Choroid plexus epithelial cell (primary cell): ENCODE measurements at regions not wholly inside any gene's neighbourhood (a gene's known extent, or its start where the extent isn't known, plus 50 kb on each side); places are given as distances from the start of the nearest gene placed in this dataset.
"Not testable (repeated sequence)": the region's sequence is repeated elsewhere in the genome, so short reads cannot be mapped to it uniquely, and the experiment has no call there.

Experiments used
- DNase-seq: peaks from one replicate; pipeline ENCODE4 v3.0.0-alpha.2; 2010; ENCODE audit warnings: low read depth
- H3K4me3 ChIP-seq: 2 replicates; pipeline ENCODE4 v1.5.1; 2011; ENCODE audit warnings: low read depth, mild to moderate bottlenecking, control low read depth, low read length, moderate library complexity
- TF ChIP-seq, protein P1 (sequence below): conservative IDR thresholded peaks from 2 replicates; pipeline ENCODE4 v1.5.1; 2011; ENCODE audit warnings: low read depth, mild to moderate bottlenecking, control low read depth, inconsistent platforms, low read length, moderate library complexity

DNA sequence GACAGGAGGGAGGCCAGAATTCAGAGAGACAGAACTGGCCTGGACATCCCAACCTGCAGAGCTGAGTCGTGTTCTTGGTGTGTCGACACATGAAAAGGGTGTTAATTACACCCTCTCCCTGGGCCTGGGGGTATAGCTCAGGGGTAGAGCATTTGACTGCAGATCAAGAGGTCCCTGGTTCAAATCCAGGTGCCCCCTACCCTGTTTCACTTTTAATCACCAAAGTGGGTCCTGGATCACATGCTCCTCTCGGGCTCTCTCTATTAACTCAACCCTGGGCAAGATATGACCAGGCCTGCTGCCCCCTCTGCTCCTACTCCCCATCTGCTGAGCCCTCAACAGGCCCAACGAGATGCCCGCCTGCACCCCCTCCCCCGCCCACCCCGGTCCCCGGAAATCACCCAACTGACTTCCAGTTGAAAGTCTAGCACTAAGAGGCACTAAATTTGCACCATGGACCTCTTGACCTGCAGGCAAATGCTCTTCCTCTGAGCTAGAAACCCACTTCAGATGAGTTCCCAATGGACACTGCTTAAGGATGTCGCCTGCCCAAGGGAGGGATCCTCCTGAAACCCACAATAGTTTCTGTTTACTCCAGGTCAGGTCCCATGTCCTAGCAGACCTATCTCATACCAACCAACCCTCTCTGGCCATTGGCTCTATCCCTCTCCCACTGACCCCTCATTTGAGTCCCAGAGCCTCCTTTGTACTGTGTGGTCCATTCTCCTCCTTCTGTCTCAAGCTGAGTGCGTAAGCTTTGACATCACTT lies 137.6 kb downstream of the ZNF467 start:
- DNase-seq: no peak
- TF ChIP-seq, protein P1, sequence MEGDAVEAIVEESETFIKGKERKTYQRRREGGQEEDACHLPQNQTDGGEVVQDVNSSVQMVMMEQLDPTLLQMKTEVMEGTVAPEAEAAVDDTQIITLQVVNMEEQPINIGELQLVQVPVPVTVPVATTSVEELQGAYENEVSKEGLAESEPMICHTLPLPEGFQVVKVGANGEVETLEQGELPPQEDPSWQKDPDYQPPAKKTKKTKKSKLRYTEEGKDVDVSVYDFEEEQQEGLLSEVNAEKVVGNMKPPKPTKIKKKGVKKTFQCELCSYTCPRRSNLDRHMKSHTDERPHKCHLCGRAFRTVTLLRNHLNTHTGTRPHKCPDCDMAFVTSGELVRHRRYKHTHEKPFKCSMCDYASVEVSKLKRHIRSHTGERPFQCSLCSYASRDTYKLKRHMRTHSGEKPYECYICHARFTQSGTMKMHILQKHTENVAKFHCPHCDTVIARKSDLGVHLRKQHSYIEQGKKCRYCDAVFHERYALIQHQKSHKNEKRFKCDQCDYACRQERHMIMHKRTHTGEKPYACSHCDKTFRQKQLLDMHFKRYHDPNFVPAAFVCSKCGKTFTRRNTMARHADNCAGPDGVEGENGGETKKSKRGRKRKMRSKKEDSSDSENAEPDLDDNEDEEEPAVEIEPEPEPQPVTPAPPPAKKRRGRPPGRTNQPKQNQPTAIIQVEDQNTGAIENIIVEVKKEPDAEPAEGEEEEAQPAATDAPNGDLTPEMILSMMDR: no peak
- H3K4me3 ChIP-seq: no peak overlapping the region

DNA sequence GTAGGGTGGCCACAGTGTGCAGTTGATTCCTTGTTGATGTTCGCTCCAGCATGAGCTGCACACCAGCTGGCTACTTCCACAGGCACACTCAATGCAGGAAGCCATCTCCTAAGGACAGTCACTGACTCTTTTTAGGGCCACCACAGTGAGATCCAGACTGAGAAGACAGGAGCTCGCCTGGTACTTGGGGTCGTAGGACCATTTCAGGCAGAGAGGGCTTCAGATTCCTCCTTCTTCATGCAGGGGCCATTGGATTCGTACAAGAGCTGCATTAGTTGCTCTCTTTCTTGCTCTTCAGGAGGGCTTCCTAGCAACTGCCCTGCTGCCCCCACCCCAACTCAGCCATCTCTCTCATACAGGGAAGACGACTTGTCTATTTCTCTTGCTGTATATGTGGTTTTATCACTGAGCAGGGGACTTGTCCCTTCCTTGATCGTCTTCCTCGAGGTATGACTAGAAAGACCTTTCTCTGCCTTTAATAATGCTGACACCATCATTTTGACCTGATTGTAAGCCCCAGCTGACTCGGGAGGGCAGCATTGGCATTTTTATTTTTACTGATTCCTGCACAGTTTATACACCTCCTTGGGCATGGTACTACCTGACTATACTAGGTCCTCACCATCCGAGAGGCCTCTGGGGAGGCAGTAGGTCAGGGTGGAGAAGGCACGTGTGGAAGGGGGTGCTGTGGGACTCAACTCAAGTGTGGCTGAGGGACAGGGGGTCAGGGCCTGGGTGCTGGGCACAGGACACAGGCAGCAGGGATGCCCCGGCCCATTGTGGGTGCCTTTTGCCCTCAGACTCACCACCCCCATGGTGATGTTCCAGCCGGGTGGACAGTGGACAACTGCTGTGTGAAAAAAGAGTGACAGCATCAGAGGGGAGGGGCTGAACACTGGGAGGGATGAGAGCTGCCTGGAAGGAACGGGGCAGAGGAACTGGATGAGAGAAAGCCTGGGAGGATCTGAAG lies 136.7 kb upstream of the ZNF746 start:
- DNase-seq: no peak

DNA sequence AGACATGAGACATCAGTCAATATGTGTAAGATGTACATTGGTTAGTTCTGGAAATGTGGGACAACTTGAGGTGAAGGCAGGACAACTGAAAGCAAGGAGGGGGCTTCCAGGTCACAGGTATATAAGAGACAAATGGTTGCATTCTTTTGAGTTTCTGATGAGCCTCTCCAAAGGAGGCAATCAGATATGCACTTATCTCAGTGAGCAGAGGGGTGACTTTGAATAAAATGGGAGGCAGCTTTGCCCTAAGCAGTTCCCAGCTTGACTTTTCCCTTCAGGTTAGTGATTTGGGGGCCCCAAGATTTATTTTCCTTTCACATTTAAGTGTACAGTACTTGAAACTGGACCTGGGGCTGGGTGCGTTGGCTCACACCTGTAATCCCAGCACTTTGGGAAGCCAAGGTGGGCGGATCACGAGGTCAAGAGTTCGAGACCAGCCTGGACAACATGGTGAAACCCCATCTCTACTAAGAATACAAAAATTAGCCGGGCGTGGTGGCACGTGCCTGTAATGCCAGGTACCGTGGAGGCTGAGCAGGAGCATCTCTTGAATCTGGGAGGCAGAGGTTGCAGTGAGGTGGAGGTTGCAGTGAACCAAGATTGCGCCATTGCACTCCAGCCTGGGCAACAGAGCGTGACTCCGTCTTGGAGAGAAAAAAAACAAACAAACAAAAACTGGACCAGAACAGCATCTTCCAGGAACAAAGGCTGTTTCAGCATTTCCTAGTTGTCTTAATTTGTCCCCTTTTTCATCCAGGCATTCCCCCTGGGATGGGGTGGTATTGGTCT lies 130.9 kb upstream of the ZNF746 start:
- DNase-seq, H3K4me3 ChIP-seq: not testable (repeated sequence)

More for the DNA sequence above, 136.7 kb upstream of the ZNF746 start:
- TF ChIP-seq, protein P1: no peak
- no peak overlapping the region for H3K4me3 ChIP-seq

DNA sequence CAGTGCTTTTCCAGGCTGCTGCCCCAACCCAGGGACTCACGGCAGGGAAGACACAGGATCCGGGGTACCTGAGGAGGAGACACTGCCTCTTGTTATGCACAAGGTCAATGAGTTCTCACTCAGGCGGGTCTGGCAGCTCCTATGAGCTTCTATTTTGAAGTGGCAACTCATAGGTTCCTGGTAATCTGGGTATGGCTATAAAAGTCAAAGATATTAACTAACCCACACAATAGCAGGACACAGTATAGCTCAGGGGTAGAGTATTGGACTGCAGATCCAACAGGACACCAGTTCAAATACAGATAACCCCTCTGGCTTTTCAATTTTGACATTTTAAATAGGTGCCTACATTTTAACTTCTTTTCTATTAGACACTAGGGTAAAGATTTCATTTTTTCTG lies 130.3 kb upstream of the ZNF746 start:
- no peak overlapping the region for H3K4me3 ChIP-seq
- TF ChIP-seq, protein P1: no peak
- no peak for DNase-seq

DNA sequence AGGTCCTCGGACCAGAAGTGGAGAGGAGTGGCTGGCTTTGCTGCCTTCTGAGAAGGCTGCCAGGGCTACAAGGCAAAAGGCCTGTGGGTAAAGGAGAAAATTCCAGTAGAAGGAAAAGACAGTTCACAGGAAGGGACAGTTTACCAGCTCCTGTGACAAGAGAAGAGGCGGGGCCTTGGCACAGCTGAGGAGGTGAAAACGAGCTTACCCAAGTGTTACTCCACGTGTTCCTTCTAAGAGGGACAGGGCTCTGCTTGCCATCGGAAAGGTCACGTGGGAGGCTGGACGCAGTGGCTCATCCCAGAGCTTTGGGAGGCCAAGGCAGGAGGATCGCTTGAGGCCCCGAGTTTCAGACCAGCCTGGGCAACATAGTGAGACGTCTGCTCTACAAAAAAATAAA lies 129.4 kb upstream of the ZNF746 start:
- no peak overlapping the region for H3K4me3 ChIP-seq
- no peak for DNase-seq
- TF ChIP-seq, protein P1: no peak

DNA sequence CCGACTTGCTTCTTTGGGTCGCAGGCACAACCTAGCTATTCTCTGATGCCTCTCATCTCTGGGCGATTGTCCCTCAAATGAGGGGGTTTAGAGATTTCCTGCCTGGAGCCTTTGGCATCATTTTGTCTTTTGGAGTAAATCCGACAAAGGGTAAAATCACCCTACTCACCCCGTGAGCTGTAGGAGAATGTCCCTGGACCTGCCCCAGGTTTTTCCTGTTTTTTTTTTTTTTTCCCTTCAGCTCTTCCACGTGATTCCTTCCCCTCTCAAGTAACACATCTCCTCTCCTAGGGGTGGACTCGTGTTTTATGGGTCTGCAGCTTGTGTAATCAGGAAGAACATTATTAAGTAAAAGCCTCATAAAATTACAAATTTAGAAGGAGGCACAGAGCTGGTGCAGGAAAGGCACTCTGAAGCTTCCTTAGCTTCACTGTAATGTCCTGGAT lies 128.4 kb upstream of the ZNF746 start:
- no peak overlapping the region for H3K4me3 ChIP-seq
- peak; percentile 26 for DNase-seq
- TF ChIP-seq, protein P1: no peak

DNA sequence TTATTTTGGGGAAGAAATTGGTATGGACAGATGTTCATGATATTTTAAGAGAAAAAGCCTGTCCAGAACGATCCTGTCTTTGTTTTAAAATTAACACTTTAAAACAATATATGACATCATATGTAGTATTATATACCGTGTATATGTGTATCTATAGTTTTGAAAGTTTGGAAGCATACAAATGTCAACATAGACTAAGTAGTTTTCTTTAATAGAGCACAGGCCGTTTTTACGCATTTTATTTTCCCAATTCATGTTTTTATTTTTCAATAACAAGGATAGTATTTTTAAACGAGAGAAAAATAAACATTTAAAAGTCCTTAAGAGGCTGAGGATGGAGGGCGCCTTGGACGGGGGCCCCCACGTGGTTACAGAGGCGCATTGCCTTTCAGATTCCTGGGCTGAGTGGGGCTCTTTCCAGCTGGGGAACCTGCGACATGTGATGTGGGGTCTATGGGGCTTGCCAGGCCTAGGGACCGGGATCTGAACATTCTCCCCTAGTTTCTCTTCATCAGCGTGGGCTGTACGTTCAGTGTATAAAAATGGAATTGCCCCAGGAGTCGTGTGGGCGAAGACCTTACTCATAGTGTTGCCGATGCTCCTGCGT lies 127.8 kb upstream of the ZNF746 start:
- TF ChIP-seq, protein P1: peak; percentile 72
- peak overlapping the region; percentile 77 for H3K4me3 ChIP-seq
- peak; percentile 80 for DNase-seq
